Medulla oblongata (tissue), 1 donor: ENCODE measurements at regions not wholly inside any gene's neighbourhood (a gene's known extent, or its start where the extent isn't known, plus 50 kb on each side); places are given as distances from the start of the nearest gene placed in this dataset.

Source experiments
- DNase-seq: peaks from one replicate; pipeline ENCODE4 v3.0.0-alpha.2; 2015; ENCODE audit errors: extremely low spot score

GRCh38 chr6:81694855-81695254, 57.6 kb downstream of the TENT5A start:
- no peak for DNase-seq

- DNase-seq: no peak
Measured at GRCh38 chr6:81694207-81694606, 58.3 kb downstream of the TENT5A start.

DNA sequence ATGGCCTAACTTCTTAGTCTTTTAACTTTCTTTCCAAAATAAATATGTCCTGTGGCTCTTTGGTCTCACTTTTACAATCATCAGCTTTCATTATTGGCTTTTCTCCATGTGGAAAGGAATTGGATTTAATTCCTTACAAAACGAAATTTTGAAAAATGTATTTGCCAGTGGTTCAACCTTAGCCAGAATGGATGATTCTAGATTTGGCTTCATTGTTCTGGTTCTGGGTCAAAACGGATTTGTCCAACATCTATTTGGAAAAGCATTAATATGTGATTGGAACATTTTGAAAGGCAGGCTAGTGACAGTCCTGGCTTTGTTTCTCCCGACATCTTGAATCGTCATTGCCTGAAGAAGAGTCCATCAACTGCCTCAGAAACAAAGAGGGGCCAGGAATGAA, 59.2 kb downstream of the TENT5A start:
- DNase-seq: peak; percentile 22

DNA sequence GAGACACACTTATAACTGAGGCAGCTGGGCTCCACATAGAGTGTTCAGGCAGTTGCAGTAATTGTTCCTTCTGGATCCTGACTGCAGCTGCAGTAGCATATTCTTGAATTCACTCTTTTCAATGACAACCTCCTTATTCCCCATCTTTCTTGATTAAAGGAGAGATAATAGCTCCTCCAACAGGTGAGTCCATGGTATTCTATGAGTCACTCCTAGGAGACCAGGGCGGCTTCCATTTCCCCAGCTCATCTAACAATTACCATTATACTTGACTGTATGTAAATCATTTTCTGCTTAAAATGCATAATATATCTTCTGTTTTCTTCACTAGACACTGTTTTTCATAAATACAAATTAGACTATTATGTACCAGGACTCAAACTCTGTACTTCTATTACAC, 62.4 kb downstream of the TENT5A start:
- no peak for DNase-seq

DNA sequence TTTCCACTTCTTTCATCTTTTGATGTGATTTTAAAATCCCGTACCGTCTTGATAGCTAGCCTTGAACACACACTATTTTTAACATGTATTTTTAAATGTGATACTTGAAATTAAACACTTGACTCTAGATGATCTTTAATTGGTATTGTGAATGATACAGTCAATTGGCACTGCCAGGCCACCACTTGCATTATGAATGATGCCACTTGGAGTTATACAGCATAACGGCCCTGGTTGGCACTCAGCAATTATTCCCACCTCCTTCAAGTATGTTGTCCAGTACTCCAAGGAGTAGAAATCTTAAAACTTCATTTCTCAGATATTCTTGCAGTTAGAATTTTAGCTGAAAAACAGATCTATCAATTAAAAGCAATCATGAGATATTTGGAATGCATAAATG, 62.9 kb downstream of the TENT5A start:
- no peak for DNase-seq

DNA sequence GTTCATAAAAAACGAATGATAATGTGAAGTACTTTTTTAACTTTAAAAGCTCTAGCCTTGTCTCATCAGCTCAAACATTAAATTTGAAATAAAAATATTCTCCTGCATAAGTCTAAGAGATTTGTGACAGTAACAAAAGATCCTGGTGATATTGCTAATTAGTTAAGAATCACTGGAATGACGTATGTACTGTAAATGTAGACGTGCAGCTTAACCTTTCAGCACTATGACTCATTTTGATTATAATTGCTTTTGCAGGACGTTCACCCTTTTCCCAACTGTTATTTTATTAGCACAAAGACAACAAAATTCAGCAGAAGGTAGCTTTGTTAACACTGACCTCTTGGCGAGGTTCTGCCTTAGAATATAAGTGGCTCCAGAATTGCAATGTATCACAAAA, 68.6 kb downstream of the TENT5A start:
- no peak for DNase-seq

DNA sequence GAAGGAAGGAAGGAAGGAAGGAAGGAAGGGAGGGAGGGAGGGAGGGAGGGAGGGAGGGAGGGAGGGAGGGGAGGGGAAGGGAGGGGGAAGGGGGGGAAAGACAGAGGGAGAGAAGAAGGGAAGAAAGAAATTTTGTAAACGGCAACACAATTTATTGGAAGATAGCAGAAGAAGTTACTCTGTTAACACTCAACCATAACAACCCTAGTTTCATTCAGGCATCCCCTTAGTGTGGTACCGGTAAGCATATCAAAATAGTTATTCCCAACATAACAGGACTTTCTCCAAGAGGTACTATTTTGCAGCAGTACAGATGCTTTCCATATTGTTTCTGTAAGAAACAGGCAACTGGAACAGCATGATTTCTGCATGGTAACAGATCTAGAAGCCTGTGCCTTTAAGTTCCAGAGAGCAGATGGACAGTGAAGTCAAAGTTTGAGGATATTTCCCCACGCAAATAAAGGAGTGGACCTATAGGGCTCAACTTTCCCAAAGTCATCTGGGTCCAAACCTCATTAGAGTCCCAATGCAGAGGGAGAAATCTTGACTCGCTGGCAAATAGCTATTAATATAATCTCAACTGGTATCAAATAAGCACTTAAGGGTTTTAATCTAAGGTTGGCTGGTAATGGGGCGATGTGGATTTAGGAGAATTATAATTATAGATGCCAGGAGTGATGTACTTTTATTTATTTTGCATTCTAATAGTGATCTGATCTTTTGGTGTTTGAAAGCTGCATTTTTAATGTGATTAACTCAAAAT, 69.4 kb downstream of the TENT5A start:
- DNase-seq: no peak

GRCh38 chr6:81682235-81682795, 70.2 kb downstream of the TENT5A start:
- DNase-seq: no peak

DNA sequence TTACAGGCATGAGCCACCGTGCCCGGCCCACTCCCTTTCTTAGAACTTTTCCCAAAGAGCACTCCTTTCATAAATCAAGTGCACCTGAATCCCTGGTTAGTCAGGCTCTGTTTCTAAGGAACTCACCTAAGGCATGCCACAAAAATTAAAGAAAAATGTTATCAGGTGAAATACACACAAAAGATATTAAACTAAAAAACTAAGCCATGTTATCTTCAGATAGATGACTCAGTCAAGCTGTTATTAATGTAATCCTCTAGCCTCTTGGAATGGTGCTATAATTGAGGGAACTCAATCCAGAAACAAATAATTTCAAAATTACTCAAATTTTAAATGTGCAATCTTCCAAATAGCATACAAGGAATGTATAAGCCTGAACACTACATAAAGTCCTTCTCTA, 83.0 kb downstream of the TENT5A start:
- no peak for DNase-seq

GRCh38 chr6:81668615-81669047, 83.8 kb downstream of the TENT5A start:
- DNase-seq: no peak

DNA sequence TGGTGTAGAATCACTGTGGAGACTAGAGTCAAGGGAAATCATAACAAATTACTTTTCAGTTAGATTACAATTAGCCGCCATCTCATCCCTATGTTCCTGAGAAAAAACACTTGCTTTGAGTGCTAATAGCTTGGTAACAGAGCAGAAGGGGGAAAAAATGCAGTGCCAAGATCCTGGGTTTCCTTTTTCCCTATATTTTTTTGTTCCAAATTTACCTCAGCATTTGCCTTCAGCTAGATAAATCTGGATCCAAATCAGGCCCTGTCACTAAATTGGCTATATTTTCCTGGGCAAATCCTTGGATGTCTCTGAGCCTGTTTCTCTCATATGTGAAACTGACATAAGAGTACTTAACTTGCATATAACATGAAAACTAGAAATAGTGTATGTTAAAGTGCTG, 86.0 kb downstream of the TENT5A start:
- DNase-seq: no peak

DNA sequence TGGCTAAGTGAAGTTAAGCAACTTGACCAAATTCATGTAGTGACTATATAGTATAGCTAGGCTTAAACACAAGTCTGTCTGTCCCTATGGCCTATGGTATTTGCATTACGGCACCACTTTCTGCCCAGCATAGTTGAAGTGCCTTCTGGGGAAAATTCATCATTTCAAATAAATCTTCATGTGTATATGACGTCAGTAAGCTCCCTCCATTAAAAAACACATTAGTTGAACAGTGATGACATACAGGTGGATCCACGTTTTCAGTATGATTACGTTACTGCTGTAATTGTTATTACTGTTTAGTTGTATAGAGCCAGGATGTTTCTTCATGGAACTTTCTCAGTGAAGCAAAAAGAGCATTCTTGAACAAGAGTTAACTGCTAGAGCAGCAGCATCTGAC, 96.2 kb downstream of the TENT5A start:
- no peak for DNase-seq

DNA sequence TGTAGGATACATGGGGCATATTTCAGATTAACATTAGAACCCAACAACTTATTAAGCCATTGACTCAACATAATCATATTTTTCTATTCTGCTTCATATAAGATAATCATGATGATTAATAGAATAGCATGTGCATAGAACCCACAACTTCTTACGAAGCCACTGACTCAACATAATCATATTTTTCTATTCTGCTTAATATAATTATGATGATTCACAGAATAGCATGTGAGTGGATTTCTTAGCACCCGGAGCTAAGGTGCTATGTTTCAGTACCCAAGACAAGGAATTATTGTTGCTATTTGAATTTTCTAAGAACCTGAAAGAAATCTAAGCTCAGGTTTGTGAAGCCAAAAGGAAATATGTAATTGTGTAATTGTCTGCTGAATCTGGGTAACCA, 96.8 kb downstream of the TENT5A start:
- no peak for DNase-seq

- no peak for DNase-seq
Measured at GRCh38 chr6:81648502-81648901, 104.0 kb downstream of the TENT5A start.

GRCh38 chr6:81643156-81643555, 109.3 kb downstream of the TENT5A start:
- no peak for DNase-seq

- no peak for DNase-seq
Measured at GRCh38 chr6:81640891-81641290, 111.6 kb downstream of the TENT5A start.

DNA sequence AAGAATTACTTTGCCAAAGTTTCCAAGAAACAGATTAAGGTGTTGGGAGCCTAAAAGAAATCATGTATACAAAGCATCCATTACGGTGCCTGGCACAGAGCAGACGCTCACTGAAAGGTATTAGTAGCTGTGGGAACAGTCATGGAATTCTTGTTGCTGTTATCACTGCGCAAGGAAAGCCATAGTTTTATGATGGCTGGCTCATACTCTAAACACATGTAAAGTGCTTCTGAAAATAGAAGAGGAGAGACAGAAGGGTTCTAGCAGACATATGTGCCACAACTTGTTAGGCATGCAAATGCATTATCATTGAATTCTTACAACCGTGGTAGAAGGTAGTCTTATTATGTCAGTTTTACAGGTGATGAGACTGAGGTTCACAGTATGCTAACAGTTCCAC, 112.4 kb downstream of the TENT5A start:
- no peak for DNase-seq

GRCh38 chr6:81638366-81638765, 114.1 kb downstream of the TENT5A start:
- no peak for DNase-seq

DNA sequence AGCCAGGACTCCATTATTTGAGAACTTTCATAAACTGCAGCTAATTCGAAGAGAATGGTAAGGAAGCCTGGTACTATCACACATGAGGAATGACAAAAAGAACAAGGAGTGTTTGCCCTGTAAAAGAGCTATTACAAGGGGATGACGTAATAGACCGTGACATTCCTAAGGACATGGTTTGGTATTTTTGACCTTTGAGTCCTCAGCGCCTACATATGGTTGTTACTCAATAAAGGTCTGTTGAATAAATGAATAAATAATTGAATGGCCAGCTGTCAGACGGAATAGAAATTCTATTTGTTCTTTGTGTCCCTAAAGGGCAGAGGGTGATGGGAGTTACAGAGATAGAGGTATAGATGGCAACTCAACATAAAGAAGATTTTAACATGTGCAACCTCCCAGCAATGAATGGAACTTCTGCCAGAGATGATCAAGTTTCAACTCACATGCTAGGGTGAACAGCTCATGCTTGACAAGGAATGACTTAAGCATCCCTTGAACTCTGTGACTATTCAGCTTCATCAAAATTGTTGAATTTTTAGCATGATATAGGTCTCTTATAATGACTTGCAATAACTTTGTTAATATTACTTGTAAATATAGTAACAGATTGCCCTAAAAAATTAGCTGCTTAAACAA, 115.4 kb downstream of the TENT5A start:
- DNase-seq: no peak

- no peak for DNase-seq
Measured at GRCh38 chr6:81634155-81634880, 118.2 kb downstream of the TENT5A start.

DNA sequence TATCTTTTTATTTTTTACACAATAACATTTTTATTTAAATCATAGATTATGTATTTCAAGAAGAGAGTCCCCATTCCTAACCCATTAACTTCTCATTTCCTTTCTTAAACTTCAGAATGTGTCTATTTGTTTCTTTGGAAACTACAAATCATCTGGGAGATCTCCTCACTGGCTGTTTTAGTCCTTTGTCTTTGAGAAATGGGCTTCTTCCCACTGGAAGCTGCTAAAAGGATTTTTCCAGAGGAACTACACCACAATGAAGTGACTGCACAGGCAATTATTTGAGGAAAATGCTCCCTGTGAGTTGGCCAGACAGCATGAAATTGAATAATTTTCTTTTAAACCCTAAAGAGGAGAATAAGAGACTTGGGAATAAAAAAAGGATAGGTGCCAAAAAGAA, 119.1 kb downstream of the TENT5A start:
- DNase-seq: no peak

DNA sequence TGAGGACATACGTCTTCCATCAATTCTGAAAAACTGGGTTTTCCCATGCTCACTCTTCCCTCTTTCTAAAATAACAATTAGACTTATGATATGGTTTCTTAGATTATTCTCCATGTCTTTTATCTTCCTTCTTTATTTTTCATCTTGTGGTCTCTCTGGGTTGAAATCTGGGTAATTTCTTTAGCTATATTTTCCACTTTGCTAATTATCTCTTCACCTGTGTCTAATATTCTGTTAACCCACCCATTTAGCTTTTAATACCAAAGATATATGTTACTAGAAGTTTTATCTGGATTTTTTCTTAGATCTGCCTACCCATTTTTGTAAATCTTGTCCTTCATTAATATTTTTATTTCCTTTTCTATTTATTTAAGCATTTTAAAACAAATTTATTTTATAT, 121.8 kb downstream of the TENT5A start:
- no peak for DNase-seq

DNA sequence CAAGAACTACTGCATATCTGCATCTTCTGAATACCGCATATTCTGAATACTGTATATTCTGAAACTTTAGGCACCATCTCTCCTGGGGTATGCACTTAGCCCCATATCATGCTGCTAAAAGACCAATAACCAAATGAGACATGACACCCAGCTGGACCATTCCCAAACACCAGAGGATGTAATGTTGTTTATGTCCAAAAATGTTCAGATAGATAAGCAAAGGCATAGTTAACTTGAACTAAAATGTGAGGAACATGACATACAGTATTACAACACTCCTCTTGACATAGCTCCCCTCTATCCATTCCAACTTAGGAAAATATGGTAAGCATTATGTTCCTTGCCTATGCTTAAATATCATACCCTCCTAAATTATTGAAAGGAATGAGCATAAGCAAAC, 127.3 kb downstream of the TENT5A start:
- no peak for DNase-seq
